ENCODE measurements at regions not wholly inside any gene's neighbourhood (a gene's known extent, or its start where the extent isn't known, plus 50 kb on each side); places are given as distances from the start of the nearest gene placed in this dataset.

DNA sequence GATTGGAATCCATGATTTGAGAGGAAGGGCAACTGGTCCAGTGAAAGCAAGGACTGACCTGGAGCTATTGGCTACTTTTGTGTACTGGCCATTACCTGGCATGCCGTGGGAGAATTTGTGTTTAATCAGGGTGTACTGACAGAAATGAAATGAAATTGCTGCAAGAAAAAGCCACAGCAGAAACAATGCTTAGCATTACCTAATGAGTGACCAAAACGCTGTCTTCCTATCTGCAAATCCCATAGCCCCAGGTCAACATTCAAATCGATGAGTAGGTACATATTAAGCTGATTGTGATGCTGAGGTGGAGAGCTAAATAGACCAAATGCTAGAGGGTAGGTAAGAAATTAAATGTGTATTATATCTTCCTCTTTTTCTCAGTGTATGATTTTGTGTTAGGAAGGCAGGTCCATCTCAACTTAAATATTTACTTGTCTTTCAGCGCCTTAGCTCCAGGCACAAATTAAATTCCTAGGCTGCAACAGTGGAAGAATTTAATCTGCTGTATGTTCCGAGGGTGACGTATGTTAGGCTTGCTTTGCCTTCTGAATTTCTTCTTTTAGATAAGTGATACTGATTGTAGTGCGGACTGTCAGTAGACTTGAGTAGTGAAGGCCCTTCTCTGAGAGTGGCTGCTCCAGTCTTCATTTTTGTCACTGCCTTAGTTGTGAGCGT lies 331.1 kb downstream of the SV2B start:
- Mint-ChIP-seq H3K4me3 (no peak overlapping the region), H3K9me3 (no peaks in the 10 kb centered on the region), H3K27me3 (no peaks in the 10 kb centered on the region), H3K36me3 (ENCODE audit: low read depth) (no peaks in the 10 kb centered on the region), H3K4me1 (ENCODE audit: low read depth) (no peaks in the 10 kb centered on the region), H3K27ac (no peak overlapping the region)
- ChIA-PET CTCF (no interaction called here), POLR2A (no interaction called here)
- no peak for ATAC-seq (ENCODE audit: poor library complexity)
- intact Hi-C loops (cut with DNase I, micrococcal nuclease), result no loop called here
- Histone ChIP-seq H3K27ac (ENCODE audit: low read depth in 1 of 2, low read length in 2 of 2) (no peak overlapping the region), H3K4me1 (ENCODE audit: insufficient read depth, low read length) (peaks cover 7% of the 10 kb centered on the region), H3K27me3 (ENCODE audit: control insufficient read depth in 1 of 2, insufficient read depth in 2 of 2, low read length in 2 of 2) (no peaks in the 10 kb centered on the region), H3K9me3 (ENCODE audit: control insufficient read depth in 1 of 2, insufficient read depth in 1 of 2, low read length in 2 of 2) (no peaks in the 10 kb centered on the region), H3K4me3 (ENCODE audit: low read length) (no peak overlapping the region), H3K36me3 (ENCODE audit: insufficient read depth, low read length) (no peaks in the 10 kb centered on the region)
- DNase-seq, result no peak
- TF ChIP-seq, protein P1, sequence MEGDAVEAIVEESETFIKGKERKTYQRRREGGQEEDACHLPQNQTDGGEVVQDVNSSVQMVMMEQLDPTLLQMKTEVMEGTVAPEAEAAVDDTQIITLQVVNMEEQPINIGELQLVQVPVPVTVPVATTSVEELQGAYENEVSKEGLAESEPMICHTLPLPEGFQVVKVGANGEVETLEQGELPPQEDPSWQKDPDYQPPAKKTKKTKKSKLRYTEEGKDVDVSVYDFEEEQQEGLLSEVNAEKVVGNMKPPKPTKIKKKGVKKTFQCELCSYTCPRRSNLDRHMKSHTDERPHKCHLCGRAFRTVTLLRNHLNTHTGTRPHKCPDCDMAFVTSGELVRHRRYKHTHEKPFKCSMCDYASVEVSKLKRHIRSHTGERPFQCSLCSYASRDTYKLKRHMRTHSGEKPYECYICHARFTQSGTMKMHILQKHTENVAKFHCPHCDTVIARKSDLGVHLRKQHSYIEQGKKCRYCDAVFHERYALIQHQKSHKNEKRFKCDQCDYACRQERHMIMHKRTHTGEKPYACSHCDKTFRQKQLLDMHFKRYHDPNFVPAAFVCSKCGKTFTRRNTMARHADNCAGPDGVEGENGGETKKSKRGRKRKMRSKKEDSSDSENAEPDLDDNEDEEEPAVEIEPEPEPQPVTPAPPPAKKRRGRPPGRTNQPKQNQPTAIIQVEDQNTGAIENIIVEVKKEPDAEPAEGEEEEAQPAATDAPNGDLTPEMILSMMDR (IDR thresholded peaks at IDR 0.05), result no peak

DNA sequence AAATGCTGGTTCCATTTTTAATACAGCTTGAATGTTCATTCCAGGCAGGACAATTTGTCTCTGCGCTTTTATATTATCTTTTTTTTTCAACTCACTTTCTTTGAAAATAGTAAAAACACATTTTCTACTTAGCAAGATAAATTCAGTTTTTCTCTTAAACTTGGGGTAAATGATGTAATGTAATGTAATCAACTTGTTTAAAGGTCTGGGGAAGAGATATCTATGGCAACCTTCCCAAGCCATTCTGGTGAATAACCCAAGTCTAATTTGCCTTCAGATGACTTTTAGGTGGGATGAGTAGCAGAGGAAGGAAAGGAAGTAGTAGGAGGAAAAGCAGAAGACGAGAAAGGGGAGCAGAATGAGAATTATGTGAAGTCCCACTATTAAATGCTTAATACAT lies 335.1 kb downstream of the SV2B start:
- CTCF ChIA-PET, result no interaction called here

DNA sequence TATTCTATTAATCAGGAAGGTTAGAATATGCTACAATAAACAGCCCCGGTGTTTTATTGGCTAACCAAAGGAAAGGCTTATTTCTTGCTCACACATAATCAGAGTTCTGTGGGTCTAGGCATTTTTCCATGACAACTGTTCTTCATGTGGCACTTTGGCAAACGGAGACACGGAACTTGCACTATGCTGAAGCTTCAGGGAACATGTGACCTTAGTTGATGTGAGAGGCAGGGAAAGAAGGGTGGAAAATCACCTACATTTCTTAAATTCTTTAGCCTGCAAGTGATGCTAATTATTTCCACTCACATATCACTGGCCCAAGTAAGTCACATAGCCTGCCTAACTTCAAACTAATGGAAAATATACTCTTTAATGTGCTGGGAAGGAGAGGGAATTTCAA lies 344.6 kb downstream of the SV2B start:
- H3K4me3 ChIP-seq (ENCODE audit: low read length), result no peak overlapping the region
- TF ChIP-seq, protein P1 (IDR thresholded peaks at IDR 0.05), result no peak
- CTCF ChIA-PET, result no interaction called here
- ATAC-seq (ENCODE audit: poor library complexity) (no peak), DNase-seq (no peak)
- H3K9me3 ChIP-seq (ENCODE audit: control insufficient read depth in 1 of 2, insufficient read depth in 1 of 2, low read length in 2 of 2), result peaks cover 0 to 8% of the 10 kb centered on the region in 2 experiments
- POLR2A ChIA-PET, result no interaction called here
- Mint-ChIP-seq H3K4me3 (no peak overlapping the region), H3K4me1 (ENCODE audit: low read depth) (peaks cover 7% of the 10 kb centered on the region), H3K36me3 (ENCODE audit: low read depth) (no peaks in the 10 kb centered on the region), H3K9me3 (peaks cover 7% of the 10 kb centered on the region), H3K27ac (no peak overlapping the region), H3K27me3 (no peaks in the 10 kb centered on the region)
- intact Hi-C loops (cut with DNase I, micrococcal nuclease), result loop anchor here in 1 of 2 experiments (5.0 kb wide), 1 partner anchor 33 kb away; no protein-coding TSS in a partner anchor
- no peak overlapping the region for H3K27ac ChIP-seq (ENCODE audit: low read depth in 1 of 2, low read length in 2 of 2)
- no peaks in the 10 kb centered on the region for H3K27me3 ChIP-seq (ENCODE audit: control insufficient read depth in 1 of 2, insufficient read depth in 2 of 2, low read length in 2 of 2)
- peaks cover 6% of the 10 kb centered on the region for H3K4me1 ChIP-seq (ENCODE audit: insufficient read depth, low read length)
- H3K36me3 ChIP-seq (ENCODE audit: insufficient read depth, low read length), result no peaks in the 10 kb centered on the region

More for the DNA sequence above, 335.1 kb downstream of the SV2B start:
- Histone ChIP-seq H3K27ac (ENCODE audit: low read depth in 1 of 2, low read length in 2 of 2) (no peak overlapping the region), H3K9me3 (ENCODE audit: control insufficient read depth in 1 of 2, insufficient read depth in 1 of 2, low read length in 2 of 2) (no peaks in the 10 kb centered on the region), H3K36me3 (ENCODE audit: insufficient read depth, low read length) (no peaks in the 10 kb centered on the region), H3K4me3 (ENCODE audit: low read length) (no peak overlapping the region), H3K4me1 (ENCODE audit: insufficient read depth, low read length) (no peaks in the 10 kb centered on the region), H3K27me3 (ENCODE audit: control insufficient read depth in 1 of 2, insufficient read depth in 2 of 2, low read length in 2 of 2) (no peaks in the 10 kb centered on the region)
- Mint-ChIP-seq H3K36me3 (ENCODE audit: low read depth) (no peaks in the 10 kb centered on the region), H3K27me3 (no peaks in the 10 kb centered on the region), H3K9me3 (peaks cover 6% of the 10 kb centered on the region), H3K4me3 (no peak overlapping the region), H3K4me1 (ENCODE audit: low read depth) (no peaks in the 10 kb centered on the region), H3K27ac (no peak overlapping the region)
- TF ChIP-seq, protein P1 (IDR thresholded peaks at IDR 0.05), result no peak
- POLR2A ChIA-PET, result no interaction called here
- intact Hi-C loops (cut with DNase I, micrococcal nuclease), result no loop called here
- no peak for DNase-seq
- no peak for ATAC-seq (ENCODE audit: poor library complexity)

Data from CD4-positive, alpha-beta T cell (primary cell).